GM19240 (cell line): ENCODE measurements at regions not wholly inside any gene's neighbourhood (a gene's known extent, or its start where the extent isn't known, plus 50 kb on each side); places are given as distances from the start of the nearest gene placed in this dataset.
"Not testable (repeated sequence)": the region's sequence is repeated elsewhere in the genome, so short reads cannot be mapped to it uniquely, and the experiment has no call there.

Experiments
- DNase-seq: peaks from one replicate; pipeline ENCODE4 v3.0.0; 2011; ENCODE audit warnings: low spot score; ENCODE audit not compliant: insufficient read length

DNA sequence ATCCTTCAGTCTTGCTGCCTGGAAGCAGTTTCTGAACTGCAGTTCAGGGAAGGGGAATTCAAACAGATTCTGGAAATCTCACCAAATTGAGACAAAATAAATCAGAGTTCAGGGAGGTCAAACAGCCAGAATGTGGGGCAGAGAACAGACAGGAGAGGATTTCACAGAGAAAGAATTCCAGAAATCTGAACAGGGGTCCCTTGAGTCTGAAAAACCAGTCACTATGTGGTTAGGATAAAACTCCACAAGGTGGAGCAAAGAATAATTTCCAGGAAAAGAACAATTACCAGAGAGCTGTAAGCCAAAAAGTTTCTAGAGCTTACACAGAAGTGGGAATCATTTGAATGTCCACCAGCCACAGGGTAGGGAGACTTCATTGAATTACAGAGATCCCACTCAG is 84.7 kb downstream of the URB2 start:
- DNase-seq, result no peak

DNA sequence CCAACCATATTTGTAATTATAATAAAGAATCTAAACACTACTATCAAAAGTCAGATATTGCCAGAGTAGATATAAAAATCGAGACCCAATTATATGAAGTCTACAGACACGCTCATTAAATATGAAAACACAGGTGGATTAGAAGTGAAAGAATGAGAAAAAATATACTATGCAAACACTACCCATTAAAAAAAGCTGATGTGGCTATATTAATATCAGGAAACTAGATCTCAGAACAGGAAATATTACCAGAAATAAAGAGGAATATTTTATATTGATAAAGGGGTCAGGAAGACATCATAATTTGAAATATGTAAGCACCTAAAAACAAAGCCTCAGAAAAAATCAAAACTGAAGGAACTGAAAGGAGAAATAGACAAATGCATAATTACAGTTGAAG is 88.3 kb downstream of the URB2 start:
- DNase-seq, result no peak

DNA sequence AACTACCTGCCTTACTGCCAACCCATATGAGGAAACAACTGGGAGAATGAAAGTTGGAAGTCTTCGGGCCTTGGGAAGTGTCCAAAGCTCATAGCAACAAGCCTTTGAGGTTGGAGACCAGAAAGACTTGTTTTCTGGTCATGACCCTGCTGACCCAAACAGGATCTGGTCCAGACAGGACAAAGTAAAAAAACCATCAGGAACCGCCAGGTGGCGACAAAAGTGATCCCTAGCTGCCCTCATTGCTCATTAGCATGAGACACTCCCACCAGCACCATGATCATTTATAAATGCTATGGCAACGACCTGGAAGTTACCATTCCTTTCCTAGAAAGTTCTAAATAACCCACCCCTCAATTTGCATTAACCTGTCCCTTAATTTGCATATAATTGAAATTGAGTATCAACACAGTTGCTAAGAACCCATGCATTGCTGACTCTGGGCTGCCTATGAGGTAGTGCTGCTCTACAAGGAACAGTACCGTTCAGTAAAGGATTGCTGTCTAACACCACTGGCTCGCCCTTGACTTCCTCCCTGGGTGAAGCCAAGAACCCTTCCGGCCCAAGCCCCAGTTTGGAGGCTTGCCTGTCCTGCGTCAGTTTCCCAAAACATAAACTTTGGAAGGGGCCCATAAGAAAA is 89.0 kb downstream of the URB2 start:
- no peak for DNase-seq

DNA sequence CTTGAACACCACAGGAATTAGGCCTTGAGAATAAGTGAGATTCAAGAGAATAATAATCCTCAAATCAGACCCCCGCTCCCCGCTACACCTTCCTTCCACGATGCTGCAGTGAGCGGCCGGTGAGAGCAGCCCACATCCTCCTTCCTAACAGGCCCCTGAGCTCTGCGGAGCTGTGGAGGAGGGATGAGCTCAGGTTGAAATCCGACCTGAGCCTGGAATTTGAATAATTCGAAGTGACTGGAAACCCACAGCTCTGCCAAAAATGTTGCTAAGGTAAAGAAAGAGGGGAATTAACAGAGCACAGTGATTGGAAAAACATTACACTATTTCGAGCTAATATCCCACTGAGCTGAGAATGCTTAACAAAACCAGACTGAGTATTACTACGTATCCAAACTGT is 90.0 kb downstream of the URB2 start:
- DNase-seq, result no peak

DNA sequence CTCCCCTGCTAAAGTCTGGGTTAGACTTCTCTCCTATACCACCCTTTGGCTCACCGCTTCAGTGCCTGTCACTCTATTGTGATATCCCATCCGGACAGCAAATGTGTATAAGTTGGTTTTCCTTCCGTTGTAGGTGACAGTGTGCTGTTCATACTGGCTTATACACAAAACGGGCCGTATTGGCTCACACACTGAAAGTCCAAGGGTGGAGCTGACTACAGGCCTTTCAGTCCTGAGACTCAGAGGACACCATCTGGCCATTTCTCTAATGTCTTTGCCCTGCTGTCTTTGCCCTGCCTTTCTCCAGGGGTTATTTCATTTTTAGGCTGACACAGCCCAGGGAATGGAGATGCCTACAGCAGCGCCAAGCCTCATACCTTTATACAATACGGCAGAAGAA is 90.7 kb downstream of the URB2 start:
- no peak for DNase-seq

DNA sequence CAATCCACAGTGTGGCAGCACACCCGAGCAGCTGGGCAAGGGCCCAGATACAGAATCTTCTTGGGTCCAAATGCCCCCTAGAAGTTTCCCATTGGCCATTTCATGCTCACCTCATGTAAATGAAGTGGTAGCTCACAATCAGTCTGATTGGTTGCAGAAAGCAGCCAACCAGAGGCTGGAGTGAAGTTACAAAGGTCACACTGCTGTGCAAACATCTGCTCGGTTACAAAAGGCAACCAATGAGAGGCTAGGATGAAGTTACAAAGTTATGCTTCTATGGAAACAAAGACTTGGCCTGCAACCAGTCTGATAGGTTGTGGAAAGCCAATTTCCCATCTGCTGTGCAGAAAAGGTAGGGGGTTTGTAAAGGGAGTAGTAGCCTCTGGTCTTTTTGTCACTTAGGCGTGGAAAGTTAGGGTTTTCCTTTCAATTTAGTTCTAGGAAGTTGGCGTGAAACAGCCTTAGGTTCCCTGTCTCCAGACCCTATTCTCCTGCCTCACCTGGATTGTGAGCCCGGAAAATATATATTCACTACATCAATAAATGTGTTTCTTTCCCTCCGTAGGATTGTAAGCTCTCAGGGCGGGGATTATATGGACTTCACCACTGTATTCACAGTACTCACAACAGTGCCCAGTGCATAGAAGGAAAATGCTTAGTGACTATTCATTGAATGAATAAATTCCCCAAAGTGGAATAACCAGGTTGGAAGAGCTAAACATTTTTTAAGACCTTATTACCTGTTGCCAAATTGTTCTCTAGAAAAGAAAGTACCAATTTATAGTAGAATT is 91.9 kb downstream of the URB2 start:
- DNase-seq, result no peak

DNA sequence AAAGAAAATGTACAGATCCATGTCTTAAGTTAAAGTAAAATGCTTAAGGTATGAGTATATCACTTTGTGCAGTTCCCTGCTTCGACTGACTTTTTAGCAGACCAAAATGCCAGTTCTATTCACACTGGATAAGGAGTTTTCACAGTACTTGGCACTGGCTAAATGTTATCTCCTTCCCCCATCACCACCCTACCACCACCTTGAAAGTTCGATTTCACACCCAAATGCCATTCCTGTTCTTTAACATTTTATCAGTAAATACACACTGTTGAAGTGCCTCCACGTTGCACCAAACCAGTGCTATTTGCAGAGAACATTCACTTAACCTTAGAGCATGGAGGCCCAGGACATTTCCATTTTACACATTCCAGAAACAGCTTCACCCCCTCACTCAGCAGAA is 100.0 kb downstream of the URB2 start:
- no peak for DNase-seq

DNA sequence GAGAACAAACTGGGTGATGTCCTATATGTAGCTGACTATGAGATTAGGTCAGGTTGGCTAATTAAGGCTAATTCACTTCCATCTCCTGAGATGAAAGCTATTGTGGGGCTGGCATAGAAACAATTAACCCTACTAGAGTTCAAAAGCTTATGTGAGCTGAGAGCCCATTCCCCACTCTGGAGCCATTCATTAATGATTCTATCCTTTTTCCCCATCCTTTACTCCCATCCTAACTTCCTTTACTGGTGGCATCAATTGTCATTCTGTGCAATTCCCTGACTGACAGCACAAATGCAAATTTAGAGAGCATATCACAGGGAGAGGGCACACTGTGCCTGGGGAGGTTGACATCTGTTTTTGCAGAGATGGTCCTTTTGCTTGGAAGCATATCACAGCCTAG is 103.9 kb downstream of the URB2 start:
- no peak for DNase-seq

DNA sequence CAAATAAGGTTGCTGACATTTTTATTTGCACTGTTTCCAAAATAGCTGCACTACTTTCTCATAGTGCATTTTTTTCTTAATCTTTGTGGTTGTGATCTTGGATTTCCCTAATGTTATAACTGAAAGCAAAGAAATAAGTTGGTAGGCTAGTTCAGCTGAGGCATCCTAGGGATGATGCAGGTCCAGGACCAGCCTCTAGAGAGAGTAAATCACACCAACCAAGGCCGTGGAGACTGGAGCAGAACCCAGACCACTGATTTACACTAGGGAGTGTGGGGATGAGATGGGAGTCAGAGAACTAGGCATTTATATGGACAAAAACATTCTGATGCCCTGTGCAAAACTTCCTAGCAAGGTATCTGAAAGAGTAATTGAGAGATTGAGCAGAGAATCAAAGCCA is 104.5 kb downstream of the URB2 start:
- DNase-seq, result no peak

DNA sequence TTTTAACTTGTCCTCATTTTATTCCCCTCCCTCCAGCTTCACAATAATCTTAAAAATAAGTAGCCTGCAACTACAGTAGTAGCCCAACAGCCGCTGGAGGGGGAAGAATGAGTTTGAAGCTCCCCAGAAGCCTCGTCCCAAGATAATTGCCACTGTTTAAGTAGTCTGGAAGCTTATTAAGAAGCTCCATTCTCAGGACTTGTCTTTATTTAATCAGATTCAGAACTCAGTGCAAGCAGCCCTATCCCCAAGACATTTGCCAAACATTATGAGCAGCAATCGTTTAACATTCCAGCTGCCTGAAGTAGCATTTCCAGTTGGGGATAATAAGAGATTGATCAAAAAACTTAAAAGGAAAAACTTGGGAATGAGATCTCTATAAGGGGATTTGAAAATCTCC is 106.0 kb downstream of the URB2 start:
- no peak for DNase-seq

DNA sequence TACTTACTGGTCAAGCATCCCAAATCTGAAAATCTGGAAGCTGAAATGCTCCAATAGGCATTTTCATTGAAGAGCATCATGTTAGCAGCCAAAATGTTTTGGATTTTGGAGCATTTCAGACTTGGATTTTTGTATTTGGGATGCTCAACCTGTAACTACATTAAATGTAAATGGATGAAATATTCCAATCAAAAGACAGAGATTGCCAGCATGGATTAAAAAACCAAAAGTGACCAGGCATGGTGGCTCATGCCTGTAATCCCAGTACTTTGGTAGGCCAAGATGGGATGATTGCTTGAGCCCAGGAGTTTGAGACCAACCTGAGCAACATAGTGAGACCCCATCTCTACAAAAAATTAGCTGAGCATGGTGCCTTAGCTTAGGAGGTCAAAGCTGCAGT is 110.3 kb downstream of the URB2 start:
- no peak for DNase-seq

DNA sequence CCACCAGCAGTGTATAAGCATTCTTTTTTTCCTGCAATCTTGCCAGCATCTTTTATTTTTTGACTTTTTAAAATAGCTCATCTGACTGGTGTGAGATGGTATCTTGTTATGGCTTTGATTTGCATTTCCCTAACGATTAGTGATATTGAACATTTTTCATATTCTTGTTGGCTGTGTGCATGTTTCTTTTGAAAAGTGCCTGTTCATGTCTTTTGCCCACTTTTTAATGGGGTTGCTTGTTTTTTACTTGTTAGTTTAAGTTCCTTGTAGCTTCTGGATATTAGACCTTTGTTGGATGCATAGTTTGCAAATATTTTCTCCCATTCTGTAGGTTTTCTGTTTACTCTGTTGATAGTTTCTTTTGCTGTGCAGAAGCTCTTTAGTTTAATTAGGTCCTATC is 116.6 kb downstream of the URB2 start:
- not testable (repeated sequence) for DNase-seq

DNA sequence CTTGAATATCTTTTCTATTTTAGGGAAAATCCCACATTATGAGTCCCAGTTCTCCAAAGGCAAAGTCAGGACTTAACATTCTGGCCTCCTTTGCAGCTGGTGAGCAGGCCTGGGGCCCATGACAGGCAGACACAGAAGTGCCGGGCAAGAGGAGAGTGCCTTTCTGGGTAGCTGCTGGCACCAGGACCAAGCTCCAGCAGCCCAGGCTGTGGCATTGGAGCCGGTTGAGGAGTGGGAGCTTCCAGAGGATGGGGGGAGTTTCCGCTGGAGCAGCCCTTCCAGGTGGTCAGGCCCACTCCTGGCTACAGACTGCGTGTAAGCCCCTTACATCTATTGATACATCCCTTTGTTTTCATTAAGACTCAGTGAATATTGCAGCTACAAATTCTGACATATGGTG is 123.9 kb downstream of the URB2 start:
- DNase-seq, result no peak

DNA sequence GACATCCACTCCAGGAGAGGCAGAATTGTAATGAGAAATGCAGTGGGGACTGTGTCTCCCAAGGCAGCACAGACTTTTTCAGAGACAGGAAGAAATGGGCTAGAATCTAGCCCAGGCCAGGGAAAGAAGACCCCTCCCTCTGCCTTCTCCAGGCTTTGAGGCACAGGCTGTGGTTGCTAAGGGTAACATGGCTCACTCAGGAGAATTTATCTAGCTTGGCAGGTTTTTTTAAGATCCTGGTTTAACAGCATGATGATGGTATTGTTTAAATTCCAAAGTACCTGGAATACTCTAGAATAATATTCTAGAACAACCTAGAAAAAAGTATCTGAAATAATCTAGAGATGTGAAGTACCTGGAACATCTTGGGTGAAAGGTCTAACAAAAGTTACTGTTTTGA is 125.6 kb downstream of the URB2 start:
- DNase-seq, result no peak

DNA sequence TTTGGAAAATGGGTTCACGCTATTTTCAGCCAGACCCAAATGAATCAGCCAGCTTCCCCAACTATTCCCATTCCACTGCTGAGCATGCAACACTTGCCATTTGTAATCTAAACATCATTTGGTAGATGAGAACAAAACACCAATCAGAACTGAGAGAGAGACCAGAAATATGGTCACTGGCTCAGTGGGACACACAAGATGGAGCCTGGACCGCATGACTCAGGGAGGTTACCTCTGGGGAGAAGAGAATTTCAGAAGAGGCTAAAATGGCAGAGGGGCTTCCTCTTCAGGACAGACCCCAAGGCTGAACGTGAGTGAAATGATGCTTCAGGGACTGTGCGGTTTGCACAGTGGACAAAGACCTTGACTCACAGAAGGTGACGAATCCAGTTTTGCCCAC is 126.6 kb downstream of the URB2 start:
- DNase-seq, result no peak

DNA sequence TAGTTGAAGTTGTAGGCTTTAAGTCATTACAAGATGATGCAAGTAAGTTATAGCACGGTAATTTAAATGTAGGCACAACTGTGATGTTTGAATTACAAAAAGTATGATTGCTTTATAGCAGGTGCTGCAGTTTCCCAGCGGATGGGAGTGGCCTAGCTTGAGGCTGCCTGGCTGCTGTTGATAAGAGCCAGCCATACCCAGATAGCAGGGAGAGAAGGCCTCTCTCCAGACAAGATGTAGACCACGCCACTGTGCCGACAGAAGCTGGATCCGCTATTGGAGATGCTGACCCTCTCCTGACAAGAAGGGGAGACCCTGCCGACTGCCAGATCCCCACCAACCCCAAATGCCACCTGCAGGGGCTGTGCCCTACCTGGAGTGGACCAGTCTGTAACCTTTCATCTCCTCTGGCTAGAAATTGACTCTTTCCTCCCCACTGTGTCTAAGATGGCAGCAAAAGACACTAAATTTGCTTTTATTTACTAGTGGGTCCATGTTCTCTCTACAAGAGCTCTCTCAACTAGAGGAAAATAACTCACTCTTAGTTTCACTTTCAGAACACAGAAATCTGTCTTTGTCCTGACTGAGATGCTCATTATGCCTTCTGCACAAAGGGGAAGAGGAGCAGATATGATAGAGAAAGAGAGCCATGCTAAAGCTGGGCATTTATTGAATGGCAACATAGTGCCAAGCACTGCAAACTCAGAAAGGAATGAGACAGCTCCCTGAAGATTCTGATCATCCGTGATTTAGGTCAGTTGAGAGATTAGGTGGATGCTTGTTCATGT is 127.9 kb downstream of the URB2 start:
- no peak for DNase-seq

DNA sequence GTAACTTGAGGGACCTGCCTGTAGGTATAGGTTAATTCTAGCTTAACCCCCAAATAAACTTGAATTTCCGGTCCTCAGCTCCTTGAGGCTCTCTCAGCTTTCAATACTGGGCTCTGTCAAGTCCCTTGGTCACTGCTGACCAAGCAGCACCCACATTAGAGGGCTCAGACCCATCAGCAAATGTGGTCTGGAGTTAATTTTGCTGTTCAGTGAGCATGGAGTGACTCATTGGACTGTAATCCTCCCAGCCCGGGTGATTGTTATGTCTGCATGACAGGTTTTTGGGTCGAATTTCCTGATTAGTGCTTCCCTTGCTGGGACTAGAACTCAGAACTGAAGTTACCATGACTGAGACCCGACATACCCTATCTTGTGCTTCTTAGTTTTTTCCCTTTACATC is 130.6 kb downstream of the URB2 start:
- no peak for DNase-seq

DNA sequence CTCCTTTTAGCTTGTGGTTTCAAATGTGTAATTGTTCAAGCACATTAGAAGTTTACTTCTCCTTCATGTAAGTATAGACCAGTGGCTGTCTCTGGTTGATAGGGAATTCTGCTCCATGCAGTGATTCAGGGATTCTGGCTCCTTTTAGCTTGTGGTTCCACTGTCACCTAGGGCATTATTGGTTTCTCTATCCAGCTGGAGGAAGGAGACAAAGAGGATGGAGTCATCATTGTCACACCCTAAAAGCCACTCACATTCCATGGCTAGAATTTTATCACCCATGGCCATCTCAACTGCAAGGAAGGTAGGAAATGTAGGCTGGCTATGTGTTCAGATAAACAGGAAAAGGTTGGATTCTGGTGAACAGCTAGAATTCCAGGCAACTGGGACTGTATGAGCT is 131.2 kb downstream of the URB2 start:
- DNase-seq, result no peak

DNA sequence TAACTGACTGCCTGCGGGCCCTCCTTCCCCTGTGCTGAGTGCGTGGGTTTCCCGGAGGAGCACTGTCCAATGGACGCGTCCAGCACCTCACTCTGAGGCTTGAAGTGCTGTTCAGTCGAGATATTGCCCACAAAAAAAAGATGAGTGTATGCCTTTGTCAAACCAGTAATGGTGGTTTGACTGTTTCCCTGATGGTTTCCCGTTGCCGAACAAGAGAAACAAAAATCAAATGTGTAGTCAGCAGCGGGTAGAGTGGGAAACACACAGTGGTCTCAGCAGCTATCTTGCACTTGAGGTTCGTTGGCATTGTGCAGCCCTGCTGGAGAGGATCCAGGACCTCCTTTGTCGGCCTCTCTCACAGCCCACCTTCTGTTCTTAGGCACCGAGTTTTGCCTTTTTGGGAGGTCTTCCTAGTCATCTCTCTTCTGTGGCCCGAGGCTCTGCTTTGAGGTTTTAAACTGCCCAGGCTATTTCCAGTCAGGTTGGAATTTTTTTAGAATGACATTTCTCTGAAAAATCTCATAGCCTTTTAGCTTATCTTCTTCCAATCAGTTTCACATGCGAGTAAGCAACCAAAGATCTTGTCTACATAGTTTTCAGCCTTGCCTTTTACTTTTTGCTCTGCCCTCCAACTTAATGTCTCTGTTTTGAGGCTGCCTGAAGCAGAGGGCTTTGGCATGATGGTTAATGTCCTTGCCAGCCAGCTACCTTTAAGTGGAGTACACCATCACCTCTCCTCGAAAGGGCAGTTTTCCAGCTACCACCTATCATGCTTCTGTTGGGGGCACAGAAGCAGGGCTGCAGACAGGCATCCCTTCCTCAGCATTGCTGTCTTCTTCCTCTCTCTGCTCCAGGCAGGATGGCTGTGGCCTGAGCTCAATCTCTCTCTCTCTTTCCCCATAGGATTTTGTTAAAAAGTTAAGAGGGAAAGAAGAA is 132.3 kb downstream of the URB2 start:
- no peak for DNase-seq

DNA sequence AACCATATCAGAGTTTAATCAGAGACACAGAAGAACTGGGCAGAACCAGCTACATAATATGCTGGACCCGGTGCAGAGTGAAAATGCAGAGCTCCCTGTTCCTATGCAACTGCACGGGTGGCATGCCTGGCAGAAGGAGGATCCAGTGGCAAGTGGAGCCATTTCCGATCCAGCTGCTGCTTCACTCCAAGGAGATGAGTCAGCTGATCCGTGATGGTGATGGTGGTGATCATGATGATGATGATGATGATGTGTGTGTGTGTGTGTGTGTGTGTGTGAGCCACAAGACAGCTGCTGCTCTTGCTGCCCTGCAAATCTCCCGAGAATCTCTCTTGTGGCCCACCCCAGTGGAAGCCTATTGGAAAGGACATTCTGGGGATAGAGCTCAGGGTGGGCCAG is 133.0 kb downstream of the URB2 start:
- DNase-seq, result no peak

DNA sequence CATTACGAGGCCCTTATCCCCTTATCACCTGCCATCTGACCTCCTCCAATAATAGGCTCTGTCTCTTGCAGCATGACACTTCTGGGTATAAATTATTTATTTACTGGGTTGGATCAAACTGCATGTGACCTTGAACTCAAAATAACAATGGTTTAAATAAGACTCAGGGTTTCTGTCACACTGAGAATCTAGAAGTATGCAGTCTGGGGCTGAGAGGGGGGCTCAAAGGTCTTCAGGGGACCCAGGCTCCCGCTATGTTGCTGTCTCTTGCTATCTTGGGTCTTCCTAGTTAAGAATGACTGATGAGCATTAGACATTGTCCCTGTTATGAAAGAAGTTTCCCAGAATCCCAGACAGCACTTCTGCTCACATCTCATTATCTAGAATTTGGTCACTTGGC is 133.5 kb downstream of the URB2 start:
- no peak for DNase-seq
